Stimulated activated CD8-positive, alpha-beta memory T cell treated with anti-CD3 and anti-CD28 coated beads, Interleukin-2, amount 100 ng/mL, for 1 hour (primary cell): ENCODE measurements at regions not wholly inside any gene's neighbourhood (a gene's known extent, or its start where the extent isn't known, plus 50 kb on each side); places are given as distances from the start of the nearest gene placed in this dataset.
"Not testable (repeated sequence)": the region's sequence is repeated elsewhere in the genome, so short reads cannot be mapped to it uniquely, and the experiment has no call there.

Experiments
- DNase-seq, 2 donors: peaks; one replicate each; pipeline ENCODE4 v3.0.0-alpha.2; 2020; ENCODE audit warnings: low read depth in 2 of 2

GRCh38 chr13:70520275-70521036 is 412.2 kb upstream of the KLHL1 start:
- DNase-seq: no peak

GRCh38 chr13:70518081-70518480 is 409.8 kb upstream of the KLHL1 start:
- DNase-seq: no peak

DNA sequence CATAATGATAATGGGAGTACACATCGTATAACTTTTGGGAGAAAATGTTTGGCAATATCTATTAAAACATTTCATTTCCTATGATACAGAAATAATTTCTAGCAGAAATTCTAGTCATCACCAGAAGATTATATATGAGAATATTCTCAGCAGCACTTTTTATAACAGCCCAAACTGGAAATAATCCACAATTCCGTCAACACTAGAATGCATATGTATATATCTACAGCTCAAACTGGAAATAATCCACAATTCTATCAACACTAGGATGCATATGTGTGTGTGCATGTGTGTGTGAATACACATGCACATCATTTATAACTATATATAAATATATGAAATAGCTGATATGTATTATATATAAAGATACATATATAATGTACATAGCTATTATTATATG is 408.0 kb upstream of the KLHL1 start:
- DNase-seq: no peak

GRCh38 chr13:70511861-70512417 is 403.7 kb upstream of the KLHL1 start:
- not testable (repeated sequence) for DNase-seq

- DNase-seq: no peak
These were observed 397.6 kb upstream of the KLHL1 start for GRCh38 chr13:70505809-70506208.

DNA sequence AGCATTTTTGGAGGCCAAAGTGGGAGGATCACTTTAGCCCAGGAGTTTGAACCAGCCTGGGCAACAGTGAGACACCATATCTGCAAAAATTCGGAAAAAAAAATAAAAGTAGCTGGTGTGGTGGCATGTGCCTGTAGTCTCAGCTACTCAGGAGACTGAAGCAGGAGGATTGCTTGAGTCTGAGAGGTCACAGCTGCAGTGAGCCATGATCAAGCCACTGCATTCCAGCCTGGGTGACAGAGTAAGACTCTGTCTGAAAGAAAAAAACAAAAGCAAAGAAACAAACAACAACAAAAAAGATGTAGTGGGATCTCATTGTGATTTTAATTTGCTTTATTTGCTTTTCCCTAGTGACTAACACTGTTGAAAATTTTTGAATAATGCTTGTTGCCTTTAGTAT is 394.7 kb upstream of the KLHL1 start:
- no peak for DNase-seq

- DNase-seq: no peak
These were observed 382.2 kb upstream of the KLHL1 start for GRCh38 chr13:70490320-70490935.

GRCh38 chr13:70484931-70485330 is 376.7 kb upstream of the KLHL1 start:
- DNase-seq: no peak

DNA sequence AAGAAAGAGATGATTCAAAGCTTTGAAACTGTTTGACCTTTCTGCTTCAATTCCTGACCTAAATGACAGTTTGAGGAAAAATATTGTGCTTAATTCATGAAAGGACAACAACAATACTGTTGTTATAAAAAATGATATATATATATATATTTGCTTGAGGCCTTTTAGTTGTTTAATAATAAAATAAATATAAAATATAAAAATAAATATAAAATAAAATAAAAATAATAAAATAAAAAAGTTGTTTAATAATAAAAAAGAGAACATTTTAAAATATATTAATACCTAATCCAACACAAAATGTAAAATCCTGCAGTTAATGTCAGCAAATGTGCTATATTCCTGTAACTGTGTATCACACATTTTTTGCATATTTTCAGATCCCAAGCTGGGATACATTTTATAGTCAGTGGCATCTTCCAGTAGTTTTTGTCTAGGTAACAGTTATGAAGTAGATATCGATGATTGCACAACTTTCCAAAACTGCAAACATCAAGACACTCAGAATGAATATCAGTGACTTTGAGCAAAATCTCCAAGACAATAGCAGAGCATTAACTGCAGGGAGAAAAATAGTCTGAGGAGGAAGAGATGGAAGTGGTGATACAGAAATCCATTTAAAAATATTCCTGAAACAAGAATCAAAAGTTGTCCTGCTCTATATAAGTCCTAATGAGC is 375.5 kb upstream of the KLHL1 start:
- DNase-seq: no peak

DNA sequence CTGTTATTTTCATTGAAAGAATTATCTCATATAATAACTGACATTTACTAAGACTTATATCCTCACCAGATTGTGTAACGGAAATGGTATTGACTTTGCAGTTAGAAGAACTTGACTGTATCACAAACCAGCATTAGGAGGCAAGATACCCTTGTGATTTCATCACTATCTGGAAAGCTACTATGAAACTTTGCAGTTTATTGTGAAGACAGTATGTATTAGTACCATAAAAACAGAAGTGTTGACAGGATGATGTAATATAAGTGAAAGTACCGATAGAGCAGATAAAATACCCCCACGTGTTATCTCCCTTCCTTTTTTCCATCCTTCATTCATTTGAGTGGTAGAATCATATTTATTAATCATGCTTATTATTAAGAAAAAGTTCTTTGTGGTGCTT is 365.7 kb upstream of the KLHL1 start:
- no peak for DNase-seq

DNA sequence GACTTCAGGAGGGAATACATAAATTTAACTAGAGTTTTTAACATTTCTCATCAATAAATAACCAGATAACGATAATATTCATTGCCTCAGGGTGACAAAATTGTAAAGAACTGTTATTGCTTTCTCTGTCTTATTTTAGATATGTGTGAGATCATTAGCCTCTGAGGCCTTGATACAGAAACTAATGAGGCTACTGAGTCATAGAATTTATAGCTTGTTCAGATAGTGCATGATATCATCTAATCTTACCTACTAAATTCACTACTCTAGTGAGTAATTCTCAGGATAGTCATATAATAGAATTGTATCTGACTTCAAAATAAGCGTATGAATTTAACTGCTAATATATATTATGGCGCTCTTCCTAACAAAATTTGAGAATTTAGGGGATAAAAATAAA is 360.8 kb upstream of the KLHL1 start:
- no peak for DNase-seq

- no peak for DNase-seq
These were observed 349.2 kb upstream of the KLHL1 start for GRCh38 chr13:70457474-70457873.

GRCh38 chr13:70448820-70449219 is 340.6 kb upstream of the KLHL1 start:
- DNase-seq: no peak

- DNase-seq: no peak
These were observed 324.1 kb upstream of the KLHL1 start for GRCh38 chr13:70432276-70432805.

GRCh38 chr13:70430256-70430655 is 322.0 kb upstream of the KLHL1 start:
- no peak for DNase-seq

DNA sequence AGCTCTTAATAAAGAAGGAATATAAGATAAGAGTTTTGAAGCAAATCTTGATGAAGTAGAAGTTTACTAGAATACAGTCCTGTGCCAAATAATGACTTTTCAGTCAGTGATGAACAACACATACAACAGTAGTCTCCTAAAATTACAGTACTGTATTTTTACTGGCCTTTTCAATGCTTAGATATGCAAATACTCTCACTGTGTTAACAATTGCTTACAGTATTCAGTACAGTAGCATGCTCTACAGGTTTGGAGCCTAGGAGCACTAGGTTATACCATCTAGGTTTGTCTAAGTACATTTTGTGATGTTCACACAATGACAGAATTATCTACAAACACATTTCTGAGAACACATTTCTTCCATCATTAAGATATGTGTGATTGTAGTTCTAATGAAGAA is 316.7 kb upstream of the KLHL1 start:
- DNase-seq: no peak

GRCh38 chr13:70424428-70424827 is 316.2 kb upstream of the KLHL1 start:
- no peak for DNase-seq

DNA sequence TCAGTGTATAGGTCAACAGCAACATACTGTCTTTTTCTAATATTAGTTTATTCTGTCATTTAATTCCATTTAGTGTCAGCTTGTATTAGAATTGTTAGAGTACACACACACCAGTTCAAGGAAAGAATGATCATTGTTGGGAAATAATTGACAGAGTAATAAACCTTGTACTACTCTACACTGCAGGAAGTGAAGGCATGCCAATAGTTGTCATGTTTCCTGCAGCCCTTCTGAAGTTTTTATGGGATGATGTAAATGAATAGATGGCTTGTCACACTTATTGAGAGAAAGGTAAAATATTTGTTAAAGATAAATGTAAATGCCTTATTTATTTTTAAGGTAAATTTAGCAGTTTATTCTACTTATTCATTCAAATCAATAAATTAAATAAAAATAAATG is 306.9 kb upstream of the KLHL1 start:
- DNase-seq: no peak

GRCh38 chr13:70408865-70409264 is 300.6 kb upstream of the KLHL1 start:
- no peak for DNase-seq

- no peak for DNase-seq
These were observed 299.2 kb upstream of the KLHL1 start for GRCh38 chr13:70407486-70407885.

- no peak for DNase-seq
These were observed 297.0 kb upstream of the KLHL1 start for GRCh38 chr13:70405266-70405665.

GRCh38 chr13:70394031-70394548 is 285.8 kb upstream of the KLHL1 start:
- no peak for DNase-seq
